Astrocyte (in vitro differentiated cells and primary cell): ENCODE measurements at regions not wholly inside any gene's neighbourhood (a gene's known extent, or its start where the extent isn't known, plus 50 kb on each side); places are given as distances from the start of the nearest gene placed in this dataset.

Experiments
- DNase-seq: peaks from one replicate; pipeline ENCODE4 v3.0.0-alpha.2; 2010; ENCODE audit warnings: low read depth
- FAIRE-seq: peaks from 2 replicates; lab custom pipeline; 2011; peaks lifted over from hg19 to GRCh38; lab: Jason Lieb, UNC
- H2AFZ ChIP-seq: 2 replicates; pipeline ENCODE4 v1.6.0; 2012; ENCODE audit warnings: low read depth, low read length, inconsistent platforms
- H3K27ac ChIP-seq: 2 replicates; pipeline ENCODE4 v1.5.1; 2011; ENCODE audit warnings: low read depth, low read length, inconsistent platforms
- H3K27me3 ChIP-seq: 2 replicates; pipeline ENCODE4 v1.6.0; 2011; ENCODE audit warnings: low read length, inconsistent platforms; ENCODE audit not compliant: insufficient read depth
- H3K36me3 ChIP-seq: 2 replicates; pipeline ENCODE4 v1.5.1; 2011; ENCODE audit warnings: low read length, inconsistent platforms; ENCODE audit not compliant: insufficient read depth
- H3K4me1 ChIP-seq: 2 replicates; pipeline ENCODE4 v1.5.1; 2011; ENCODE audit warnings: low read length, inconsistent platforms; ENCODE audit not compliant: insufficient read depth
- H3K4me2 ChIP-seq: 2 replicates; pipeline ENCODE4 v1.6.0; 2012; ENCODE audit warnings: low read length, inconsistent platforms
- H3K4me3 ChIP-seq: 2 replicates; pipeline ENCODE4 v1.5.1; 2011; ENCODE audit warnings: low read depth, mild to moderate bottlenecking, low read length, inconsistent platforms; ENCODE audit not compliant: insufficient read depth
- H3K79me2 ChIP-seq: 2 replicates; pipeline ENCODE4 v1.6.0; 2012; ENCODE audit warnings: mild to moderate bottlenecking, low read length, inconsistent platforms; ENCODE audit not compliant: insufficient read depth
- H3K9ac ChIP-seq: 2 replicates; pipeline ENCODE4 v1.6.0; 2012; ENCODE audit warnings: mild to moderate bottlenecking, low read length, inconsistent platforms
- H3K9me3 ChIP-seq: 2 replicates; pipeline ENCODE4 v1.5.1; 2012; ENCODE audit warnings: low read depth, mild to moderate bottlenecking, low read length, inconsistent platforms; ENCODE audit not compliant: insufficient read depth
- H4K20me1 ChIP-seq: 2 replicates; pipeline ENCODE4 v1.6.0; 2012; ENCODE audit warnings: low read length, inconsistent platforms; ENCODE audit not compliant: insufficient read depth
- H3K27ac Mint-ChIP-seq: one replicate; pipeline ENCODE4 v1.8.0; 2021; ENCODE audit warnings: mild to moderate bottlenecking, mixed read lengths; ENCODE audit not compliant: unreplicated experiment
- H3K27me3 Mint-ChIP-seq: one replicate; pipeline ENCODE4 v1.8.0; 2021; ENCODE audit warnings: low read depth, mixed read lengths; ENCODE audit not compliant: unreplicated experiment
- H3K36me3 Mint-ChIP-seq: one replicate; pipeline ENCODE4 v1.8.0; 2021; ENCODE audit warnings: low read depth, mixed read lengths; ENCODE audit not compliant: unreplicated experiment
- H3K4me1 Mint-ChIP-seq: one replicate; pipeline ENCODE4 v1.8.0; 2021; ENCODE audit warnings: low read depth, mixed read lengths; ENCODE audit not compliant: unreplicated experiment
- H3K4me3 Mint-ChIP-seq: one replicate; pipeline ENCODE4 v1.8.0; 2021; ENCODE audit warnings: mild to moderate bottlenecking, moderate library complexity, mixed read lengths; ENCODE audit not compliant: unreplicated experiment
- H3K9me3 Mint-ChIP-seq: one replicate; pipeline ENCODE4 v1.8.0; 2021; ENCODE audit warnings: mild to moderate bottlenecking, mixed read lengths; ENCODE audit not compliant: unreplicated experiment
- CTCF ChIP-seq: IDR thresholded peaks from 2 replicates; pipeline ENCODE4 v1.5.1; 2011; ENCODE audit warnings: low read depth, mild to moderate bottlenecking, inconsistent platforms, low read length, moderate library complexity; ENCODE audit not compliant: insufficient read depth
- EZH2 ChIP-seq: IDR thresholded peaks from 2 replicates; pipeline ENCODE4 v1.6.1; 2012; ENCODE audit warnings: mild to moderate bottlenecking, low read length, inconsistent platforms; ENCODE audit not compliant: insufficient read depth

- no peak overlapping the region for H3K9ac ChIP-seq
- no peak for DNase-seq
- no peak overlapping the region for H3K4me3 Mint-ChIP-seq
- H3K27ac ChIP-seq, result no peak overlapping the region
- H3K79me2 ChIP-seq, result no peaks in the 10 kb centered on the region
- no peaks in the 10 kb centered on the region for H3K36me3 Mint-ChIP-seq
- H3K4me1 Mint-ChIP-seq, result peaks cover 10% of the 10 kb centered on the region
- no peak for FAIRE-seq
- H2AFZ ChIP-seq, result no peak overlapping the region
- H3K4me3 ChIP-seq, result no peak overlapping the region
- H3K4me2 ChIP-seq, result peak overlapping the region; percentile 3
- H3K27me3 ChIP-seq, result no peaks in the 10 kb centered on the region
- H3K36me3 ChIP-seq, result no peaks in the 10 kb centered on the region
- no peaks in the 10 kb centered on the region for H4K20me1 ChIP-seq
- no peak overlapping the region for H3K27ac Mint-ChIP-seq
- H3K9me3 Mint-ChIP-seq, result no peaks in the 10 kb centered on the region
- H3K4me1 ChIP-seq, result peaks cover 3% of the 10 kb centered on the region
- no peaks in the 10 kb centered on the region for H3K27me3 Mint-ChIP-seq
- no peak for TF ChIP-seq CTCF
- TF ChIP-seq EZH2, result no peak
- no peaks in the 10 kb centered on the region for H3K9me3 ChIP-seq
Measured at GRCh38 chr4:17094159-17094875, 195.9 kb upstream of the LDB2 start.

DNA sequence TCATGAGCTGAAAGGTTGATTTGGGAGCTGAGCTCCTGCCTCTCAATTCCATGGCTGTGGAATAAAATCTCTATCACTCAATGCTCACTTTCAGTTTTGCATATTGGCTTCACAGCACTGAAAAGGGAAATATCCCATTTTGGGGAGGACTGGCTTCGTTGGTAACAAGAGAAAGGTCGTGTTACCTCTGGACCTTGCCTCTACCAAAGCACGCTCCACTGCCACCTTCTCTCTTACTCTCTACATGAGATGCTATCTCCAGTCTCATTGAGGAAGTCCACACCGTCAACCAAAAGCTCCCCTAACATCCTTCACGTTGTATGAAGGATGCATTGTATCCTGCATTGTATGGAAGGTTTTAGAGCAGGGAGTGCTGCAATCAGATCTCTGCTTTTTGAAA is 195.0 kb upstream of the LDB2 start:
- Mint-ChIP-seq H3K27ac (no peak overlapping the region), H3K36me3 (no peaks in the 10 kb centered on the region), H3K4me3 (no peak overlapping the region), H3K27me3 (no peaks in the 10 kb centered on the region), H3K9me3 (no peaks in the 10 kb centered on the region), H3K4me1 (peaks cover 10% of the 10 kb centered on the region)
- Histone ChIP-seq H3K27ac (no peak overlapping the region), H3K27me3 (no peaks in the 10 kb centered on the region), H3K4me2 (no peak overlapping the region), H2AFZ (no peak overlapping the region), H3K4me3 (no peak overlapping the region), H4K20me1 (no peaks in the 10 kb centered on the region), H3K9ac (no peak overlapping the region), H3K79me2 (no peaks in the 10 kb centered on the region), H3K36me3 (no peaks in the 10 kb centered on the region), H3K4me1 (peaks cover 3% of the 10 kb centered on the region), H3K9me3 (no peaks in the 10 kb centered on the region)
- no peak for FAIRE-seq
- no peak for DNase-seq
- no peak for TF ChIP-seq CTCF
- TF ChIP-seq EZH2, result no peak

DNA sequence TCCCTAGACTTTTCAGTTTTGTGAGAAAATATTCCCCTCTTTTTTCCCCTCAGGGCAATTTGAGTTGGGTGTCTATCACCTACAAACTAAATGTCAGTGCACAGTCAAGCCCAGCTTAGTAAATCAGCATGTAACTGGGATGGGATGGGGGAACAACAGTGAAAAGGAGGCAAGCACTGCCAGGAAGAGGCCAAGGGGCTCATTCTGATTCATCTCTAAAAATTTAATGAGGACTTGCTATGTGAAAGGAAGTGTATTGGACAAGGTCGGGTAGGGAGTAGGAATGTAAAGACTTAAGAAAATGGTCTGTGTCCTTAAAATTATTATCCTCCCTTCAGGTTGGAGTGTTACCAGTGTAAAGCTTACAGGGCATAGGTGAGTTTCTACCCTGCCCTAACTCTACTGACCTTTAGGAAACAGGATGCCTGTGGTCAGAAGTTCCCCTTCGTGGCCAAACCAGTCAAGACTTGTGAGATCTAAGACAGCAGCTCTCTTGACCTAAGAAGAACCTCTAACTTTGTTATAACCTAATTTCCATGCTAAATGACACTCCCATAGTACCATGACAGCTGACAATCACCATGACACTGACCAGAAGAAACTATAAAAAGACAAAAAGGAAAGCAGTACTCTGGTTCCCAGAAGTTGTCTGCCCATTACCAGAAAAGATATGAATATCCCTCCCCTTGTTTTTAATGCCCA is 194.4 kb upstream of the LDB2 start:
- no peaks in the 10 kb centered on the region for H3K36me3 ChIP-seq
- no peak for FAIRE-seq
- H3K36me3 Mint-ChIP-seq, result no peaks in the 10 kb centered on the region
- no peak overlapping the region for H3K4me2 ChIP-seq
- H3K4me1 ChIP-seq, result peaks cover 3% of the 10 kb centered on the region
- H3K27me3 Mint-ChIP-seq, result no peaks in the 10 kb centered on the region
- H3K27ac ChIP-seq, result no peak overlapping the region
- H3K9me3 ChIP-seq, result no peaks in the 10 kb centered on the region
- H4K20me1 ChIP-seq, result no peaks in the 10 kb centered on the region
- no peaks in the 10 kb centered on the region for H3K27me3 ChIP-seq
- TF ChIP-seq EZH2, result no peak
- no peak for TF ChIP-seq CTCF
- no peak overlapping the region for H3K4me3 ChIP-seq
- no peaks in the 10 kb centered on the region for H3K79me2 ChIP-seq
- H3K4me1 Mint-ChIP-seq, result peaks cover 10% of the 10 kb centered on the region
- no peaks in the 10 kb centered on the region for H3K9me3 Mint-ChIP-seq
- H3K4me3 Mint-ChIP-seq, result no peak overlapping the region
- no peak overlapping the region for H3K27ac Mint-ChIP-seq
- H2AFZ ChIP-seq, result no peak overlapping the region
- H3K9ac ChIP-seq, result no peak overlapping the region
- DNase-seq, result no peak
